ENCODE measurements at regions not wholly inside any gene's neighbourhood (a gene's known extent, or its start where the extent isn't known, plus 50 kb on each side); places are given as distances from the start of the nearest gene placed in this dataset.

DNA sequence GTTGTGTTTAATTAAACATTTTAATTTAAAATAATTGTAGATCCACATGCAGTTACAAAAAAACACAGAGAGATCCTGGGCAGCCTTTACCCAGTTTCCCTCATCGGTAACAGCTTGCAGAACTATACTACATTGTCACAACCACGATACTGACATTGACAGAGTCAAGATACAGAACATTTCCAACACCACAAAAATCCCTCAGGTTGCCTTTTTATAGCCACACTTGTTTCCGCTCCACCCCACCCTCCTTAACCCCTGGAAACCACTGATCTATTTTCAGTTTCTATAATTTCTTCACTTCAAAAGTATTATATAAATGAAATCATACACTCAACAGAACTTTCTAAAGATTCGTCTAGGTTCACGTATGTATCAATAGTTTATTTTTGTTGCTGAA is 458.8 kb upstream of the SOX5 start:
- Histone ChIP-seq H3K4me2 (ENCODE audit: low read depth, low read length) (no peak overlapping the region), H4K20me1 (ENCODE audit: insufficient read depth, low read length) (no peaks in the 10 kb centered on the region), H3K9ac (ENCODE audit: insufficient read depth, low read depth, low read length) (no peak overlapping the region), H3K27ac (ENCODE audit: extremely low read length, insufficient read depth, low read length) (no peak overlapping the region), H3K4me3 (replicated peaks in 1 of 3; ENCODE audit: insufficient read depth in 1 of 3, low read depth in 2 of 3, low read length in 3 of 3) (no peak overlapping the region), H3K9me3 (ENCODE audit: low read length) (no peaks in the 10 kb centered on the region), H3K27me3 (ENCODE audit: control insufficient read depth in 1 of 2, insufficient read depth in 2 of 2, low read length in 2 of 2) (peaks cover 1 to 6% of the 10 kb centered on the region in 2 experiments; a peak in 2 of 5 replicates), H3K4me1 (ENCODE audit: insufficient read depth, low read length) (no peaks in the 10 kb centered on the region), H3K36me3 (replicated peaks in 1 of 2; ENCODE audit: control insufficient read depth in 1 of 2, insufficient read depth in 2 of 2, low read length in 2 of 2) (no peaks in the 10 kb centered on the region), H3K79me2 (ENCODE audit: insufficient read depth, low read length) (no peaks in the 10 kb centered on the region), H2AFZ (ENCODE audit: low read length) (no peak overlapping the region)
- ChIA-PET POLR2A (no interaction called here), CTCF (ENCODE audit: low intra/inter-chr PET ratio, low total read pairs) (no interaction called here)
- in situ Hi-C loops (cut with HindIII; ENCODE audit: extremely low pct_ligation_motif_present, low pct_unique_long_range_greater_than_20kb): no loop called here
- intact Hi-C loops (cut with micrococcal nuclease; ENCODE audit: unreplicated experiment): no loop called here
- DNase-seq (ENCODE audit: low spot score): no peak
- WGBS (ENCODE audit: low lambda C conversion rate): 75% methylated on average over 5 of the region's 5 CpGs
- no TSS peak for BruUV-seq (replicated peaks)
- FAIRE-seq: no peak
- ATAC-seq: no peak
- no peak for TF ChIP-seq ZNF589 (CRISPR knock-in tag; conservative IDR thresholded peaks at IDR 0.05)
- no peak for TF ChIP-seq ZNF703 (CRISPR knock-in tag; IDR thresholded peaks at IDR 0.05; ENCODE audit: borderline replicate concordance)
- TF ChIP-seq, protein P1, sequence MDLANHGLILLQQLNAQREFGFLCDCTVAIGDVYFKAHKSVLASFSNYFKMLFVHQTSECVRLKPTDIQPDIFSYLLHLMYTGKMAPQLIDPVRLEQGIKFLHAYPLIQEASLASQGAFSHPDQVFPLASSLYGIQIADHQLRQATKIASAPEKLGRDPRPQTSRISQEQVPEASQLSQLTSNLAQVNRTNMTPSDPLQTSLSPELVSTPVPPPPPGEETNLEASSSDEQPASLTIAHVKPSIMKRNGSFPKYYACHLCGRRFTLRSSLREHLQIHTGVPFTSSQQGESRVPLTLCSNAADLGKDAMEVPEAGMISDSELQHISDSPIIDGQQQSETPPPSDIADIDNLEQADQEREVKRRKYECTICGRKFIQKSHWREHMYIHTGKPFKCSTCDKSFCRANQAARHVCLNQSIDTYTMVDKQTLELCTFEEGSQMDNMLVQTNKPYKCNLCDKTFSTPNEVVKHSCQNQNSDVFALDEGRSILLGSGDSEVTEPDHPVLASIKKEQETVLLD (CRISPR knock-in tag; IDR thresholded peaks at IDR 0.05; ENCODE audit: low read depth): no peak
- TF ChIP-seq MYC (CRISPR knock-in tag; IDR thresholded peaks at IDR 0.05; ENCODE audit: borderline replicate concordance): no peak
- TF ChIP-seq PHF5A (CRISPR knock-in tag; IDR thresholded peaks at IDR 0.05; ENCODE audit: low read depth, unreplicated experiment): no peak
- TF ChIP-seq, protein P2, sequence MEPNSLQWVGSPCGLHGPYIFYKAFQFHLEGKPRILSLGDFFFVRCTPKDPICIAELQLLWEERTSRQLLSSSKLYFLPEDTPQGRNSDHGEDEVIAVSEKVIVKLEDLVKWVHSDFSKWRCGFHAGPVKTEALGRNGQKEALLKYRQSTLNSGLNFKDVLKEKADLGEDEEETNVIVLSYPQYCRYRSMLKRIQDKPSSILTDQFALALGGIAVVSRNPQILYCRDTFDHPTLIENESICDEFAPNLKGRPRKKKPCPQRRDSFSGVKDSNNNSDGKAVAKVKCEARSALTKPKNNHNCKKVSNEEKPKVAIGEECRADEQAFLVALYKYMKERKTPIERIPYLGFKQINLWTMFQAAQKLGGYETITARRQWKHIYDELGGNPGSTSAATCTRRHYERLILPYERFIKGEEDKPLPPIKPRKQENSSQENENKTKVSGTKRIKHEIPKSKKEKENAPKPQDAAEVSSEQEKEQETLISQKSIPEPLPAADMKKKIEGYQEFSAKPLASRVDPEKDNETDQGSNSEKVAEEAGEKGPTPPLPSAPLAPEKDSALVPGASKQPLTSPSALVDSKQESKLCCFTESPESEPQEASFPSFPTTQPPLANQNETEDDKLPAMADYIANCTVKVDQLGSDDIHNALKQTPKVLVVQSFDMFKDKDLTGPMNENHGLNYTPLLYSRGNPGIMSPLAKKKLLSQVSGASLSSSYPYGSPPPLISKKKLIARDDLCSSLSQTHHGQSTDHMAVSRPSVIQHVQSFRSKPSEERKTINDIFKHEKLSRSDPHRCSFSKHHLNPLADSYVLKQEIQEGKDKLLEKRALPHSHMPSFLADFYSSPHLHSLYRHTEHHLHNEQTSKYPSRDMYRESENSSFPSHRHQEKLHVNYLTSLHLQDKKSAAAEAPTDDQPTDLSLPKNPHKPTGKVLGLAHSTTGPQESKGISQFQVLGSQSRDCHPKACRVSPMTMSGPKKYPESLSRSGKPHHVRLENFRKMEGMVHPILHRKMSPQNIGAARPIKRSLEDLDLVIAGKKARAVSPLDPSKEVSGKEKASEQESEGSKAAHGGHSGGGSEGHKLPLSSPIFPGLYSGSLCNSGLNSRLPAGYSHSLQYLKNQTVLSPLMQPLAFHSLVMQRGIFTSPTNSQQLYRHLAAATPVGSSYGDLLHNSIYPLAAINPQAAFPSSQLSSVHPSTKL (CRISPR knock-in tag; IDR thresholded peaks at IDR 0.05): no peak
- TF ChIP-seq ATM (IDR thresholded peaks at IDR 0.05; ENCODE audit: borderline replicate concordance): no peak
- TF ChIP-seq, protein P3, sequence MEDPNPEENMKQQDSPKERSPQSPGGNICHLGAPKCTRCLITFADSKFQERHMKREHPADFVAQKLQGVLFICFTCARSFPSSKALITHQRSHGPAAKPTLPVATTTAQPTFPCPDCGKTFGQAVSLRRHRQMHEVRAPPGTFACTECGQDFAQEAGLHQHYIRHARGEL (CRISPR knock-in tag; IDR thresholded peaks at IDR 0.05): no peak
- no peak for TF ChIP-seq CBFB (CRISPR knock-in tag; IDR thresholded peaks at IDR 0.05)
- no peak for TF ChIP-seq GFI1 (CRISPR knock-in tag; IDR thresholded peaks at IDR 0.05; ENCODE audit: borderline replicate concordance)
- TF ChIP-seq NFKB2 (CRISPR knock-in tag; IDR thresholded peaks at IDR 0.05; ENCODE audit: borderline replicate concordance): no peak
- TF ChIP-seq ZNF781 (CRISPR knock-in tag; IDR thresholded peaks at IDR 0.05; ENCODE audit: borderline replicate concordance, not compliant biosample characterization): no peak
- no peak for TF ChIP-seq HDAC1 (CRISPR knock-in tag; IDR thresholded peaks at IDR 0.05)
- TF ChIP-seq ZFP37 (CRISPR knock-in tag; IDR thresholded peaks at IDR 0.05; ENCODE audit: borderline replicate concordance): no peak
- no peak for TF ChIP-seq ZSCAN20 (CRISPR knock-in tag; IDR thresholded peaks at IDR 0.05; ENCODE audit: borderline replicate concordance)

Measured in HepG2 (cell line).